Breast epithelium (tissue), 3 donors: ENCODE measurements at regions not wholly inside any gene's neighbourhood (a gene's known extent, or its start where the extent isn't known, plus 50 kb on each side); places are given as distances from the start of the nearest gene placed in this dataset.
A peak's percentile ranks its signal among the peaks of the same experiment; 100 is the strongest.

Experiments used
- POLR2A ChIP-seq: fragments of 450-650 bp; IDR thresholded peaks from one replicate; pipeline ENCODE4 v1.6.1; 2016; ENCODE audit warnings: antibody characterized with exemption, mild to moderate bottlenecking, moderate library complexity
- POLR2AphosphoS5 ChIP-seq, 3 donors: sonication (generic); formaldehyde crosslinking; IDR thresholded peaks; one replicate each; pipeline ENCODE4 v1.6.1; 2017; ENCODE audit warnings: antibody characterized with exemption in 3 of 3
- TF ChIP-seq, protein P1 (sequence below), 3 donors: fragments of 450-650 bp; IDR thresholded peaks; one replicate each; pipeline ENCODE4 v1.5.1; 2016 to 2017; ENCODE audit warnings: antibody characterized with exemption in 3 of 3, mild to moderate bottlenecking in 3 of 3, moderate library complexity in 3 of 3

DNA sequence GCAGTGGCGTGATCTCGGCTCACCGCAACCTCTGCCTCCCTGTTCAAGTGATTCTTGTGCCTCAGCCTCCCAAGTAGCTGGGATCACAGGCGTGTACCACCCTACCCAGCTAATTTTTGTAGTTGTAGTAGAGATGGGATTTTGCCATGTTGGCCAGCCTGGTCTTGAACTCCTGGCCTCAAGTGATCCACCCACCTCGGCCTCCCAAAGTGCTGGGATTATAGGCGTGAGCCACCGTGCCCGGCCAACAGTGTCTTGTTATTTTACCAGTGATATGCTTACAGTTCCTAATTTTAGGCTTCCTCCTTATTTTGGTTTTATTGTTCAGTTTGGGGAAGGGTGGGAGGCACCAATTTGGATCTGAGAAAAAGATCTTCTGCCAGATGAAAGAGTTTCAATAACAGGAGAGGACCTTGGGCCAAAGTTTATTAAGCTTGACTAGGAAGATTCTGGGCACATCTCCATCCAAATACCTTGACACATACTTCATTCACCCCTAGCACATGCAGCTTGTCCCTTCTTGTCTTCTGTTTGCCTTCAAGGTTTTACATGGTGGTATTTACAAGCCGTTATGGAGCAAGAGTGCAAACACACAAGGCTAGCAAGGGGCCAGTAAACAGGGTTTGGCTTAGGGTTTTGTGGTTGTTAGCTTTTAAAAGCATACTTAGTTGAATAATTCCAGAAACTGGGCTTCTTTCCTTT, 168.1 kb upstream of the DMRT1 start:
- TF ChIP-seq, protein P1, sequence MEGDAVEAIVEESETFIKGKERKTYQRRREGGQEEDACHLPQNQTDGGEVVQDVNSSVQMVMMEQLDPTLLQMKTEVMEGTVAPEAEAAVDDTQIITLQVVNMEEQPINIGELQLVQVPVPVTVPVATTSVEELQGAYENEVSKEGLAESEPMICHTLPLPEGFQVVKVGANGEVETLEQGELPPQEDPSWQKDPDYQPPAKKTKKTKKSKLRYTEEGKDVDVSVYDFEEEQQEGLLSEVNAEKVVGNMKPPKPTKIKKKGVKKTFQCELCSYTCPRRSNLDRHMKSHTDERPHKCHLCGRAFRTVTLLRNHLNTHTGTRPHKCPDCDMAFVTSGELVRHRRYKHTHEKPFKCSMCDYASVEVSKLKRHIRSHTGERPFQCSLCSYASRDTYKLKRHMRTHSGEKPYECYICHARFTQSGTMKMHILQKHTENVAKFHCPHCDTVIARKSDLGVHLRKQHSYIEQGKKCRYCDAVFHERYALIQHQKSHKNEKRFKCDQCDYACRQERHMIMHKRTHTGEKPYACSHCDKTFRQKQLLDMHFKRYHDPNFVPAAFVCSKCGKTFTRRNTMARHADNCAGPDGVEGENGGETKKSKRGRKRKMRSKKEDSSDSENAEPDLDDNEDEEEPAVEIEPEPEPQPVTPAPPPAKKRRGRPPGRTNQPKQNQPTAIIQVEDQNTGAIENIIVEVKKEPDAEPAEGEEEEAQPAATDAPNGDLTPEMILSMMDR (IDR thresholded peaks at IDR 0.05) = no peak
- TF ChIP-seq POLR2A (no peak), POLR2AphosphoS5 (IDR thresholded peaks at IDR 0.05) (peak in 1 of 3 donors; percentile 43)
